Osteoblast (primary cell): ENCODE measurements at regions not wholly inside any gene's neighbourhood (a gene's known extent, or its start where the extent isn't known, plus 50 kb on each side); places are given as distances from the start of the nearest gene placed in this dataset.

Experiments
- DNase-seq: peaks from one replicate; pipeline ENCODE4 v3.0.0; 2011; ENCODE audit warnings: low spot score, mixed read lengths; ENCODE audit not compliant: insufficient read length; ENCODE audit errors: missing footprints
- H2AFZ ChIP-seq: 2 replicates; pipeline ENCODE4 v1.6.0; 2011; ENCODE audit warnings: mild to moderate bottlenecking, low read length
- H3K27ac ChIP-seq: 2 replicates; pipeline ENCODE4 v1.5.1; 2011; ENCODE audit warnings: mild to moderate bottlenecking, low read depth, low read length, moderate library complexity
- H3K27me3 ChIP-seq: 2 replicates; pipeline ENCODE4 v1.6.0; 2012; ENCODE audit warnings: mild to moderate bottlenecking, control low read depth, inconsistent platforms, low read length, moderate library complexity; ENCODE audit not compliant: insufficient read depth
- H3K36me3 ChIP-seq: 2 replicates; pipeline ENCODE4 v1.5.1; 2011; ENCODE audit warnings: mild to moderate bottlenecking, low read length, control low read depth, moderate library complexity; ENCODE audit not compliant: insufficient read depth
- H3K4me1 ChIP-seq: 2 replicates; pipeline ENCODE4 v1.5.1; 2011; ENCODE audit warnings: mild to moderate bottlenecking, low read length, control low read depth, moderate library complexity; ENCODE audit not compliant: insufficient read depth
- H3K4me2 ChIP-seq: 2 replicates; pipeline ENCODE4 v1.6.0; 2011; ENCODE audit warnings: mild to moderate bottlenecking, low read length; ENCODE audit not compliant: insufficient read depth
- H3K4me3 ChIP-seq: fragments of 200-600 bp; sonication (generic); 3 replicates; pipeline ENCODE4 v1.5.1; 2012; ENCODE audit warnings: mild to moderate bottlenecking, low read length, inconsistent platforms; ENCODE audit not compliant: insufficient read depth
- H3K79me2 ChIP-seq: 2 replicates; pipeline ENCODE4 v1.6.0; 2012; ENCODE audit warnings: mild to moderate bottlenecking, low read length, control low read depth, inconsistent platforms; ENCODE audit not compliant: insufficient read depth
- H3K9me3 ChIP-seq: 2 replicates; pipeline ENCODE4 v1.5.1; 2011; ENCODE audit warnings: low read depth, low read length, control low read depth
- H4K20me1 ChIP-seq: 2 replicates; pipeline ENCODE4 v1.6.0; 2012; ENCODE audit warnings: mild to moderate bottlenecking, low read length, control low read depth; ENCODE audit not compliant: insufficient read depth
- CTCF ChIP-seq: IDR thresholded peaks from 2 replicates; pipeline ENCODE4 v1.5.1; 2011; ENCODE audit warnings: mild to moderate bottlenecking, low read depth, low read length, moderate library complexity; ENCODE audit errors: extremely low read depth

GRCh38 chr15:96112018-96112417 is 218.5 kb upstream of the NR2F2 start:
- Histone ChIP-seq H3K4me3 (no peak overlapping the region), H3K36me3 (no peaks in the 10 kb centered on the region), H2AFZ (no peak overlapping the region), H3K27ac (no peak overlapping the region), H3K4me1 (peaks cover 8% of the 10 kb centered on the region), H3K4me2 (no peak overlapping the region), H3K9me3 (no peaks in the 10 kb centered on the region), H4K20me1 (no peaks in the 10 kb centered on the region), H3K27me3 (no peaks in the 10 kb centered on the region), H3K79me2 (no peaks in the 10 kb centered on the region)
- DNase-seq = no peak
- TF ChIP-seq CTCF = no peak

- TF ChIP-seq CTCF = no peak
- no peak overlapping the region for H2AFZ ChIP-seq
- no peak overlapping the region for H3K4me3 ChIP-seq
- peaks cover 5% of the 10 kb centered on the region for H3K4me1 ChIP-seq
- no peaks in the 10 kb centered on the region for H3K27me3 ChIP-seq
- H3K4me2 ChIP-seq = no peak overlapping the region
- no peaks in the 10 kb centered on the region for H3K79me2 ChIP-seq
- DNase-seq = peak; percentile 46
- no peaks in the 10 kb centered on the region for H3K9me3 ChIP-seq
- no peaks in the 10 kb centered on the region for H3K36me3 ChIP-seq
- H3K27ac ChIP-seq = no peak overlapping the region
- H4K20me1 ChIP-seq = no peaks in the 10 kb centered on the region
Measured at GRCh38 chr15:96115642-96116041, 214.9 kb upstream of the NR2F2 start.

GRCh38 chr15:96117270-96117669 is 213.2 kb upstream of the NR2F2 start:
- Histone ChIP-seq H3K27me3 (no peaks in the 10 kb centered on the region), H3K27ac (no peak overlapping the region), H3K36me3 (no peaks in the 10 kb centered on the region), H4K20me1 (no peaks in the 10 kb centered on the region), H2AFZ (no peak overlapping the region), H3K4me3 (no peak overlapping the region), H3K79me2 (no peaks in the 10 kb centered on the region), H3K9me3 (no peaks in the 10 kb centered on the region), H3K4me2 (no peak overlapping the region), H3K4me1 (peaks cover 11% of the 10 kb centered on the region)
- TF ChIP-seq CTCF = no peak
- no peak for DNase-seq

GRCh38 chr15:96119734-96120133 is 210.8 kb upstream of the NR2F2 start:
- TF ChIP-seq CTCF = no peak

More at GRCh38 chr15:96119734-96120133, 210.8 kb upstream of the NR2F2 start:
- H3K36me3 ChIP-seq = no peaks in the 10 kb centered on the region
- H4K20me1 ChIP-seq = no peaks in the 10 kb centered on the region
- H3K27ac ChIP-seq = no peak overlapping the region
- DNase-seq = no peak
- H3K79me2 ChIP-seq = no peaks in the 10 kb centered on the region
- H3K4me1 ChIP-seq = peaks cover 11% of the 10 kb centered on the region
- no peaks in the 10 kb centered on the region for H3K27me3 ChIP-seq
- H3K4me2 ChIP-seq = no peak overlapping the region
- no peaks in the 10 kb centered on the region for H3K9me3 ChIP-seq
- no peak overlapping the region for H2AFZ ChIP-seq
- no peak overlapping the region for H3K4me3 ChIP-seq
